ENCODE measurements at regions not wholly inside any gene's neighbourhood (a gene's known extent, or its start where the extent isn't known, plus 50 kb on each side); places are given as distances from the start of the nearest gene placed in this dataset.

DNA sequence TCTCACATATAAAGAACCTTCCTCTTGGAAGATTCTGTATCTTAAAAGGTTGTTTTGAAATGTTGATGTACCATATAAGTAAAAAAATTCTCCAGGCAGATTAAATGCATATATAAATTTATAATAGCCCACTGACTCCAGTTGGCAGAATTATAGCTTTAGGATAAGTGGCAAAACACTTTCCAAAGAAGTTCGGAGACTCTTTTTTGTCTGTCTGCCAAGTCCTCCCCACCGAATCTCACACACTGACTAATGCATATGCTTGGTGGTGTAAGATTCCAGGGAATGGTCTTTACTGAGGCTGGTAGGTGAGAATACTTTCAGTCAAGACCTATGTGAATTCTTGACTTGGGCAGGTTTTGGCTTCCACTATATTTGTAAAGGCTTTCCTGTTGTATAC is 724.3 kb upstream of the CXADR start:
- peaks cover 31% of the 10 kb centered on the region for H3K4me1 Mint-ChIP-seq (ENCODE audit: low read depth)
- TF ChIP-seq, protein P1, sequence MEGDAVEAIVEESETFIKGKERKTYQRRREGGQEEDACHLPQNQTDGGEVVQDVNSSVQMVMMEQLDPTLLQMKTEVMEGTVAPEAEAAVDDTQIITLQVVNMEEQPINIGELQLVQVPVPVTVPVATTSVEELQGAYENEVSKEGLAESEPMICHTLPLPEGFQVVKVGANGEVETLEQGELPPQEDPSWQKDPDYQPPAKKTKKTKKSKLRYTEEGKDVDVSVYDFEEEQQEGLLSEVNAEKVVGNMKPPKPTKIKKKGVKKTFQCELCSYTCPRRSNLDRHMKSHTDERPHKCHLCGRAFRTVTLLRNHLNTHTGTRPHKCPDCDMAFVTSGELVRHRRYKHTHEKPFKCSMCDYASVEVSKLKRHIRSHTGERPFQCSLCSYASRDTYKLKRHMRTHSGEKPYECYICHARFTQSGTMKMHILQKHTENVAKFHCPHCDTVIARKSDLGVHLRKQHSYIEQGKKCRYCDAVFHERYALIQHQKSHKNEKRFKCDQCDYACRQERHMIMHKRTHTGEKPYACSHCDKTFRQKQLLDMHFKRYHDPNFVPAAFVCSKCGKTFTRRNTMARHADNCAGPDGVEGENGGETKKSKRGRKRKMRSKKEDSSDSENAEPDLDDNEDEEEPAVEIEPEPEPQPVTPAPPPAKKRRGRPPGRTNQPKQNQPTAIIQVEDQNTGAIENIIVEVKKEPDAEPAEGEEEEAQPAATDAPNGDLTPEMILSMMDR (IDR thresholded peaks at IDR 0.05) = no peak

DNA sequence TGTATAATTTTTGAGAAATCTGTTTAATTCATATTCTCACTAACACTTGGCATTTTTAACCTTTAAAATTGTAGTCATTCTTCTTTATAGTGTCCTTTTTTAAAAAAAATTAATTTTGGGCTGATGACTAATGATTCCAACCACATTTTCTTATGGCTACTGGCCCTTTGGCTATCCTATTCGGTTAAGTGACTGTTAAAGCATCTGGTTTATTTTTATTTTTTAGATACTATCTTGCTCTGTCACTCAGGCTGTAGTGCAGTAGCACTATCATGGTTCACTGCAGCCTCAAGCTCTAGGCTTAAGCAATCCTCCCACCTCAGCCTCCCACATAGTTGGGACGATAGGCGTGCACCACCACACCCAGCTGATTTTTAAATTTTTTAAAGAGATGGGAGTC is 723.2 kb upstream of the CXADR start:
- peaks cover 6% of the 10 kb centered on the region; the same call in 1 of the 2 replicates for H3K36me3 Mint-ChIP-seq (ENCODE audit: low read depth)
- TF ChIP-seq, protein P1 (IDR thresholded peaks at IDR 0.05) = no peak
- peak; percentile 26 for DNase-seq
- H3K27me3 Mint-ChIP-seq (ENCODE audit: insufficient read depth) = no peaks in the 10 kb centered on the region; the same call in 1 of the 2 replicates
- H3K27ac Mint-ChIP-seq = no peak overlapping the region
- no peak overlapping the region for H3K4me3 Mint-ChIP-seq
- H3K4me1 Mint-ChIP-seq (ENCODE audit: low read depth) = peaks cover 41% of the 10 kb centered on the region
- H3K9me3 Mint-ChIP-seq = no peaks in the 10 kb centered on the region

More for the DNA sequence above, 724.3 kb upstream of the CXADR start:
- H3K9me3 Mint-ChIP-seq = peaks cover 6% of the 10 kb centered on the region
- no peaks in the 10 kb centered on the region; the same call in 1 of the 2 replicates for H3K27me3 Mint-ChIP-seq (ENCODE audit: insufficient read depth)
- no peak overlapping the region for H3K4me3 Mint-ChIP-seq
- no peak for DNase-seq
- no peak overlapping the region for H3K27ac Mint-ChIP-seq
- peaks cover 13% of the 10 kb centered on the region for H3K36me3 Mint-ChIP-seq (ENCODE audit: low read depth)

DNA sequence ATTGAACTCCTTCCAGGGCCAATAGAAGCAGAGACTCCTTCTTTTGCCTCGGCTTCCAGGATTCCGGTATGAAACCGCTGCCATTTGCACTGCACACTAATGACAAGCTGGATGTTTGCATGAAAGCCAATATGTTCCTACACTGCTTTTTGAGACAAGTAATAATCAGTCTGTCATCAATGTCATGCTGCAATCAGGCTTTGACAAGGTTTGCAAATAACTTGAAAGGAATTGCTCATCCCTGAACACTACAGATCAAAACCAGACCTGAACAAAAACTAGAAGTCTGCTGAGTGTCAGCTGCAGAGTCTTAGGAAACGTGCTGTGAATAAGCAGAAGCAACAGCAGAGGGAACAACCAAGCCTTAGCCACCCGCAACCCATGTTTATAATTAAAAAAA is 720.7 kb upstream of the CXADR start:
- DNase-seq = no peak
- TF ChIP-seq, protein P1 (IDR thresholded peaks at IDR 0.05) = no peak

DNA sequence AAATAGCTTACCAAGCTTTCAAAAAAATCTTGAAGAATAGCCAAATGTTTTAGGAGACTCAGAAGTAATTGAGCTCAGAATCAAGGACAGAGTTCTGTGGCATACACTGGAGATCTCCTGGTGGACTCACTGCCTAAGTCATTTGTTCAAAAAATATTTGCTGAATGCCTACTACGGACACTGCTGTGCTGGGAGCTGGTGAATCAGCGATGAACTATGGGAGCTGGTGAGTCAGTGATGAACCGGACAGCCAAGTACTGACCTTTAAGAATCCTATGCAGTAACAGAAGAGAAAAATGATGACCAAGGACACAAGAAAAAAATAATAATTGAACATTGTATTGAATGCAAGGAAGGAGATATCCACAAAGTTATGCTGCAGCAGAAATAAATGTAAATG is 717.9 kb upstream of the CXADR start:
- TF ChIP-seq, protein P1 (IDR thresholded peaks at IDR 0.05) = no peak
- Mint-ChIP-seq H3K9me3 (no peaks in the 10 kb centered on the region), H3K36me3 (ENCODE audit: low read depth) (no peaks in the 10 kb centered on the region), H3K4me1 (ENCODE audit: low read depth) (peaks cover 59% of the 10 kb centered on the region), H3K4me3 (peak overlapping the region; percentile 7), H3K27ac (peak overlapping the region; percentile 1; the same call in 1 of the 2 replicates), H3K27me3 (ENCODE audit: insufficient read depth) (no peaks in the 10 kb centered on the region)
- DNase-seq = peak; percentile 93

More for the DNA sequence above, 720.7 kb upstream of the CXADR start:
- H3K4me1 Mint-ChIP-seq (ENCODE audit: low read depth) = peaks cover 62% of the 10 kb centered on the region
- H3K27ac Mint-ChIP-seq = no peak overlapping the region
- no peaks in the 10 kb centered on the region for H3K9me3 Mint-ChIP-seq
- no peak overlapping the region for H3K4me3 Mint-ChIP-seq
- H3K27me3 Mint-ChIP-seq (ENCODE audit: insufficient read depth) = no peaks in the 10 kb centered on the region; the same call in 1 of the 2 replicates
- no peaks in the 10 kb centered on the region for H3K36me3 Mint-ChIP-seq (ENCODE audit: low read depth)

DNA sequence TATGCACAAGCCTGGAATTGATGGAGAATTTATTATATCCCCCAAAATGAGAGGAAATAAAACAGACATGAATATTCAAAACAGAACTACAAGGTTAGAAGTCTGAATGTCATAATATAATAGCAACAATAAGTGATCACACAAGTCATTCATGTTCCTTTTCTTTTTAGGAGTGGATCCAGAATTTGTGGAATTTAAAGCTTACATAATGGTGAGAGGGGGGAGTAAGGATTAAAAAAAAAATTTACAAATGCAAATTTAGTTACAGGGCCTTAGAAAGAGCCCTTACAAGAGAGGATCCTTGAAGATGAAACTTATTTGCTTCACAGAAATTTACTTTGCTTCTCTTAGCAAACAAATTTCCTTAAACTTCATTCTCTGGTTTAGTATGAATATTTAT is 716.1 kb upstream of the CXADR start:
- TF ChIP-seq, protein P1 (IDR thresholded peaks at IDR 0.05) = no peak
- Mint-ChIP-seq H3K36me3 (ENCODE audit: low read depth) (no peaks in the 10 kb centered on the region), H3K4me3 (no peak overlapping the region), H3K27me3 (ENCODE audit: insufficient read depth) (no peaks in the 10 kb centered on the region; the same call in 1 of the 2 replicates), H3K4me1 (ENCODE audit: low read depth) (peaks cover 72% of the 10 kb centered on the region), H3K9me3 (no peaks in the 10 kb centered on the region), H3K27ac (no peak overlapping the region)
- DNase-seq = no peak

DNA sequence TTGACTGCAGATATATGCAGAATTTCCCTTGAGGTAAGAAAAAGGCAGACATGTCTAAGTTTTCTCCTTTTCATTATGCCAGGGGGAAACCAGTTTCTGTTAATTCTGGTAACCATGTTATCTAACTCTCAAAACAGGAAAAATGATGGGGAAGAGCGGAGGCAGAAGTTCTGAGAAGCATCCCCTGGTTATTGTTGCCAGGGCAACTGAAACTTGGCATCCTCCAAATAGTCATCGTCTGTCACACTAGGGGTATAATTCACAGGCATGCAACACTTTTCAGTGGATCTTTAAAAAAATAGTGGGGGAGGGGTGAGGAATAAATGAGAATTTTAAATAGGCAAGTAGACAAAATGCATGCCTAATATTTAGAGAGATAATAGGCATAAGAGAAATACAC is 715.3 kb upstream of the CXADR start:
- Mint-ChIP-seq H3K4me1 (ENCODE audit: low read depth) (peaks cover 65% of the 10 kb centered on the region), H3K27ac (no peak overlapping the region), H3K27me3 (ENCODE audit: insufficient read depth) (no peaks in the 10 kb centered on the region; the same call in 1 of the 2 replicates), H3K36me3 (ENCODE audit: low read depth) (no peaks in the 10 kb centered on the region), H3K4me3 (no peak overlapping the region), H3K9me3 (no peaks in the 10 kb centered on the region)
- TF ChIP-seq, protein P1 (IDR thresholded peaks at IDR 0.05) = no peak
- DNase-seq = no peak

Measured in HFFc6 (cell line).